ENCODE measurements at regions not wholly inside any gene's neighbourhood (a gene's known extent, or its start where the extent isn't known, plus 50 kb on each side); places are given as distances from the start of the nearest gene placed in this dataset.

DNA sequence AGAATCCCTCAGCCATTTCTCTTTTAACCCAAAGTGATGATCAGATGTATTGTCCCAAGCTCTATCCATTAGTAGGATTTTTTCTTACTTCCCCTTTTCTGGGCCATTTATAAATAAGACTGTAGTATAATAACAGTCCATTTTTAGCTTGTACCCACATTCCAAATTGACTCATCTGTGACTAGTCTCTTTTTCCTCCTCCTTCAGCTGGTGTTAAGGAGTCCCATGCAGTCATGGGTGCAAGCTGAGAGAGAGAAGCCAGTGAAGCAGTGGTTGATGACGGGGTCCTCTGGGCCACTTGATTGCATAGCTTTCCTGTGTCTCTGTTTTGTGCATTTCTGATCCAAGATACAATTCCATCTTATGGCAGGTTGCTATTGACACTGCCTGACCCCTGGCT, 476.0 kb upstream of the CD180 start:
- no peaks in the 10 kb centered on the region for H3K27me3 ChIP-seq (ENCODE audit: low read length)
- no peak overlapping the region for H2AFZ ChIP-seq (ENCODE audit: low read length)
- no peaks in the 10 kb centered on the region; the same call in 1 of the 2 replicates for H3K9me2 ChIP-seq (replicated peaks; ENCODE audit: insufficient read depth, low read length)
- H3K27ac ChIP-seq (ENCODE audit: low read length) = no peak overlapping the region
- DNase-seq = no peak
- H3K9ac ChIP-seq (ENCODE audit: low read length) = no peak overlapping the region
- H3K36me3 ChIP-seq (ENCODE audit: insufficient read depth, low read length) = no peaks in the 10 kb centered on the region
- no peaks in the 10 kb centered on the region for H4K20me1 ChIP-seq (ENCODE audit: insufficient read depth, low read depth, low read length)
- no peaks in the 10 kb centered on the region for H3K79me2 ChIP-seq (ENCODE audit: low read length)
- H3K4me3 ChIP-seq (ENCODE audit: low read length) = no peak overlapping the region
- H3K4me1 ChIP-seq (ENCODE audit: low read length) = no peaks in the 10 kb centered on the region
- H3K9me3 ChIP-seq (ENCODE audit: low read length) = no peaks in the 10 kb centered on the region
- H3K4me2 ChIP-seq (ENCODE audit: low read depth, low read length, poor library complexity, severe bottlenecking) = no peak overlapping the region

DNA sequence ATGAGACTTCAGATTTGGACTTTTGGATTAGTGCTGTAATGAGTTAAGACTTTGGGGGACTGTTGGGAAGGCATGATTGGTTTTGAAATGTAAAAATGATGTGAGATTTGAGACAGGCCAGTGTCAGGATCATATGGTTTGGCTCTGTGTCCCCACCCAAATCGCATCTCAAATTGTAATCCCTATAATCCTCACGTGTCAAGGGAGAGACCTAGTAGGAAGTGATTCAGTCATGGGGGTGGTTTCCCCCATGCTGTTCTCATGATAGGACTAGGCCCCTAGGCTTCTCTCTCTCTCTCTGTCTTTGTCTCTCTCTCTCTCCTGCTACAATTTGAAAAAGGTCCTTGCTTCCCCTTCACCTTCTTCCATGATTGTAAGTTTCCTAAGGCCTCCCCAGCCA, 473.3 kb upstream of the CD180 start:
- H3K4me1 ChIP-seq (ENCODE audit: low read length) = no peaks in the 10 kb centered on the region
- no peak overlapping the region for H3K27ac ChIP-seq (ENCODE audit: low read length)
- no peak overlapping the region for H3K4me3 ChIP-seq (ENCODE audit: low read length)
- H4K20me1 ChIP-seq (ENCODE audit: insufficient read depth, low read depth, low read length) = no peaks in the 10 kb centered on the region
- H3K9me3 ChIP-seq (ENCODE audit: low read length) = 0 out of 2 replicates have a peak, but pooled peaks cover 3% of the 10 kb centered on the region
- H2AFZ ChIP-seq (ENCODE audit: low read length) = no peak overlapping the region
- DNase-seq = no peak
- H3K9me2 ChIP-seq (replicated peaks; ENCODE audit: insufficient read depth, low read length) = no peaks in the 10 kb centered on the region; the same call in 1 of the 2 replicates
- no peaks in the 10 kb centered on the region for H3K79me2 ChIP-seq (ENCODE audit: low read length)
- no peak overlapping the region for H3K9ac ChIP-seq (ENCODE audit: low read length)
- no peaks in the 10 kb centered on the region for H3K27me3 ChIP-seq (ENCODE audit: low read length)
- no peak overlapping the region for H3K4me2 ChIP-seq (ENCODE audit: low read depth, low read length, poor library complexity, severe bottlenecking)
- no peaks in the 10 kb centered on the region for H3K36me3 ChIP-seq (ENCODE audit: insufficient read depth, low read length)

DNA sequence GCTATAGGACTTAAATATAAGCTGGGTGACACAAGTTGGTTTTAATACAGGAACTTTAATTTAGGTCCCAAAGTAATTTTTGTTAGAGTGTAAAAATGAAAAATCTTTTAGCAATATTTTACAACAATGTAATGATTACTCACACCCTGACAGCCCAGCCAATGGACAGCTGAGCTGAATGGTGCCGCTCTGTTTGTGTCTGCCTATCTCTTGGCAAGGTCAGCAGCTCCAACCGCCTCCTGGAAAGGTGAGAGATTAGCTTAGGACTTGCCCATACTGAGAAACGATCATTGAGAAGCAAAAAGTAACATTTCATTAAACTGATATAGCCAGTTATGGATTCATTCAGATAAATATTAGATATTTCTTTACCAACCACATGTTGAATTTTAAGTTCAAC, 463.6 kb upstream of the CD180 start:
- no peaks in the 10 kb centered on the region for H3K27me3 ChIP-seq (ENCODE audit: low read length)
- H3K9ac ChIP-seq (ENCODE audit: low read length) = no peak overlapping the region
- H3K4me3 ChIP-seq (ENCODE audit: low read length) = no peak overlapping the region
- H3K4me2 ChIP-seq (ENCODE audit: low read depth, low read length, poor library complexity, severe bottlenecking) = no peak overlapping the region
- H2AFZ ChIP-seq (ENCODE audit: low read length) = no peak overlapping the region
- DNase-seq = no peak
- H3K36me3 ChIP-seq (ENCODE audit: insufficient read depth, low read length) = no peaks in the 10 kb centered on the region
- H3K9me2 ChIP-seq (replicated peaks; ENCODE audit: insufficient read depth, low read length) = no peaks in the 10 kb centered on the region
- H3K4me1 ChIP-seq (ENCODE audit: low read length) = no peaks in the 10 kb centered on the region
- H4K20me1 ChIP-seq (ENCODE audit: insufficient read depth, low read depth, low read length) = no peaks in the 10 kb centered on the region
- no peak overlapping the region for H3K27ac ChIP-seq (ENCODE audit: low read length)
- no peaks in the 10 kb centered on the region for H3K79me2 ChIP-seq (ENCODE audit: low read length)
- no peaks in the 10 kb centered on the region for H3K9me3 ChIP-seq (ENCODE audit: low read length)

DNA sequence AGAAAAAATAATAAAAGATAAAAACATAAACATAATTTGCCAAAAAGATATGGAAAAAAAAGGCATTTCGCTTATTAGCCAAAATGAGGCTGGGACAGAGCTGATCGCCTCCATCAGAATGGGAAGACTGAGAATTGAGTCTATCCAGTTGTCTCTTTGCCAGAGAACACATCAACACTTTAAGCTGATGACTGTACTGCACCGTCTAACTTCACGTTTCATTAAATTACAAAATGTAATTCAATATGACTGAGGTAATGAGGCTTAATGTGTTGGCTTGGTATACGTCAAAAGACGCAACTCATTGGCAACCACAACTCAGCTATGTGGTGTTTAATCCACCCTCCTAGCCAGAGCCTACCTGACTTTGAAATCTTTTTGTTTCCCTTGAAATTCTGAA, 462.7 kb upstream of the CD180 start:
- no peak for DNase-seq
- Histone ChIP-seq H3K4me1 (ENCODE audit: low read length) (no peaks in the 10 kb centered on the region), H3K9me3 (ENCODE audit: low read length) (no peaks in the 10 kb centered on the region), H3K9ac (ENCODE audit: low read length) (no peak overlapping the region), H3K27ac (ENCODE audit: low read length) (no peak overlapping the region), H4K20me1 (ENCODE audit: insufficient read depth, low read depth, low read length) (no peaks in the 10 kb centered on the region), H2AFZ (ENCODE audit: low read length) (no peak overlapping the region), H3K79me2 (ENCODE audit: low read length) (no peaks in the 10 kb centered on the region), H3K9me2 (replicated peaks; ENCODE audit: insufficient read depth, low read length) (no peaks in the 10 kb centered on the region), H3K27me3 (ENCODE audit: low read length) (no peaks in the 10 kb centered on the region), H3K36me3 (ENCODE audit: insufficient read depth, low read length) (no peaks in the 10 kb centered on the region), H3K4me3 (ENCODE audit: low read length) (no peak overlapping the region), H3K4me2 (ENCODE audit: low read depth, low read length, poor library complexity, severe bottlenecking) (no peak overlapping the region)

DNA sequence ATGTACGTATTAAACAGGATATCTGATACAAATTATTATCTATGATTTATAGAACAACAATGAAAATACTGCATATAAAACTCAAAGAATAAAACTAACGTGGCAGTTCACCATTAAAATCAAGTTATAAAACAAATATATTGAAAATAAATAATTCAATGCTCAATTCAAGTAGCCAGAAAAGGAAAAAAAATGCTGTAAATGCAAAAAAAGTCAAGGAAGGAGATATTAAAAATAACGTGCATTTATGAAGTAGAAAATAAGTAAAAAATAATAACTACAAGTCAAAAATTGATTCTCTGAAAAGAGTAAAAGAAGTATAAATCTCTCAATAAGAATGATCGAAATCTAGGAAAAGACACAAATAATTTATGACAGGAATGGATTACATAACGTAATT, 460.5 kb upstream of the CD180 start:
- Histone ChIP-seq H3K36me3 (ENCODE audit: insufficient read depth, low read length) (no peaks in the 10 kb centered on the region), H3K27me3 (ENCODE audit: low read length) (no peaks in the 10 kb centered on the region), H3K4me1 (ENCODE audit: low read length) (no peaks in the 10 kb centered on the region)

DNA sequence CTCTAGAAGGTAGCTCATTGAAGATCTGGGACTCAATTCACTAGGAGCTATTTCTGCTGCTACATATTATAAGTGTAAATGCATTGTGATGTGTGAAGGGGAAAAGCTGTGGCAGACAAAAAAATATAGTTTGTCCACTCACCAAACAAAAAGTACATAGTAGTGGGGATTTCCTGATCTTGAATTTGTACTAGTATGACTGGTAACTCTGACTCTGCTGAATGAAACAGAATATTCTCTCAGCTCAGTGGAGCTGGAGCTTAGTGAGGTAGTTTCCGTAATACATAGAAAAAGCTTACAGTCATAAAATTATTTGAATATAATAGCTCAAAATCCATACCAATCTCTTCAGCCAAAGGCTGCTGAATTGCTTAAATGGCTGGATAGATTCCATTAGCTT, 455.6 kb upstream of the CD180 start:
- no peaks in the 10 kb centered on the region for H3K36me3 ChIP-seq (ENCODE audit: insufficient read depth, low read length)
- H3K4me3 ChIP-seq (ENCODE audit: low read length) = no peak overlapping the region
- no peak overlapping the region for H3K9ac ChIP-seq (ENCODE audit: low read length)
- H3K9me2 ChIP-seq (replicated peaks; ENCODE audit: insufficient read depth, low read length) = no peaks in the 10 kb centered on the region
- no peak overlapping the region for H2AFZ ChIP-seq (ENCODE audit: low read length)
- no peaks in the 10 kb centered on the region for H4K20me1 ChIP-seq (ENCODE audit: insufficient read depth, low read depth, low read length)
- no peak overlapping the region for H3K27ac ChIP-seq (ENCODE audit: low read length)
- no peaks in the 10 kb centered on the region for H3K27me3 ChIP-seq (ENCODE audit: low read length)
- DNase-seq = no peak
- no peaks in the 10 kb centered on the region for H3K79me2 ChIP-seq (ENCODE audit: low read length)
- no peak overlapping the region for H3K4me2 ChIP-seq (ENCODE audit: low read depth, low read length, poor library complexity, severe bottlenecking)
- no peaks in the 10 kb centered on the region for H3K9me3 ChIP-seq (ENCODE audit: low read length)
- H3K4me1 ChIP-seq (ENCODE audit: low read length) = no peaks in the 10 kb centered on the region

More for the DNA sequence above, 460.5 kb upstream of the CD180 start:
- Histone ChIP-seq H3K27ac (ENCODE audit: low read length) (no peak overlapping the region), H3K4me3 (ENCODE audit: low read length) (no peak overlapping the region), H3K4me2 (ENCODE audit: low read depth, low read length, poor library complexity, severe bottlenecking) (no peak overlapping the region), H3K9ac (ENCODE audit: low read length) (no peak overlapping the region), H3K9me3 (ENCODE audit: low read length) (no peaks in the 10 kb centered on the region), H4K20me1 (ENCODE audit: insufficient read depth, low read depth, low read length) (no peaks in the 10 kb centered on the region), H3K9me2 (replicated peaks; ENCODE audit: insufficient read depth, low read length) (no peaks in the 10 kb centered on the region), H2AFZ (ENCODE audit: low read length) (no peak overlapping the region), H3K79me2 (ENCODE audit: low read length) (no peaks in the 10 kb centered on the region)
- DNase-seq = no peak

DNA sequence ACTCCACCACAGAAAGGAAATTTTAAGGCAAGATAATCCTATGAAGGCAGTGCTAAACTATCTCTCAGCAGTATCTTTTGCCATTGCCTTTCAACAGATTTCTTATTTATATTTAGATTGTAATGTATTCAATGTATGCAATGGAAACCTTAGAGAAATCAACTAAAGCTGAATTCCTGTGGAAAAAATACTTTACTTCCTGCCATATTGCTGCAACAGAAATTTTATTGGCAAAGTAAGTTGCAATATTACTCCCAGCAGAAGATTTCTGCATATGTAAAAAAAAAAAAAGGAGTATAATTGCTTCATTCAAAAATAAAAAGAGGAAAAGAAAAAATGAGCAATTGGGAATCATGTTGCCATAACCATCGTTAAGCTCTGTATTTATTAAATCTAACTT, 454.6 kb upstream of the CD180 start:
- no peaks in the 10 kb centered on the region for H3K9me3 ChIP-seq (ENCODE audit: low read length)
- H3K9me2 ChIP-seq (replicated peaks; ENCODE audit: insufficient read depth, low read length) = no peaks in the 10 kb centered on the region
- no peaks in the 10 kb centered on the region for H3K36me3 ChIP-seq (ENCODE audit: insufficient read depth, low read length)
- H3K4me2 ChIP-seq (ENCODE audit: low read depth, low read length, poor library complexity, severe bottlenecking) = no peak overlapping the region
- no peak for DNase-seq
- H3K27me3 ChIP-seq (ENCODE audit: low read length) = no peaks in the 10 kb centered on the region
- no peak overlapping the region for H3K4me3 ChIP-seq (ENCODE audit: low read length)
- no peaks in the 10 kb centered on the region for H3K4me1 ChIP-seq (ENCODE audit: low read length)
- H3K27ac ChIP-seq (ENCODE audit: low read length) = no peak overlapping the region
- H3K9ac ChIP-seq (ENCODE audit: low read length) = no peak overlapping the region
- no peak overlapping the region for H2AFZ ChIP-seq (ENCODE audit: low read length)
- H4K20me1 ChIP-seq (ENCODE audit: insufficient read depth, low read depth, low read length) = no peaks in the 10 kb centered on the region
- H3K79me2 ChIP-seq (ENCODE audit: low read length) = no peaks in the 10 kb centered on the region

DNA sequence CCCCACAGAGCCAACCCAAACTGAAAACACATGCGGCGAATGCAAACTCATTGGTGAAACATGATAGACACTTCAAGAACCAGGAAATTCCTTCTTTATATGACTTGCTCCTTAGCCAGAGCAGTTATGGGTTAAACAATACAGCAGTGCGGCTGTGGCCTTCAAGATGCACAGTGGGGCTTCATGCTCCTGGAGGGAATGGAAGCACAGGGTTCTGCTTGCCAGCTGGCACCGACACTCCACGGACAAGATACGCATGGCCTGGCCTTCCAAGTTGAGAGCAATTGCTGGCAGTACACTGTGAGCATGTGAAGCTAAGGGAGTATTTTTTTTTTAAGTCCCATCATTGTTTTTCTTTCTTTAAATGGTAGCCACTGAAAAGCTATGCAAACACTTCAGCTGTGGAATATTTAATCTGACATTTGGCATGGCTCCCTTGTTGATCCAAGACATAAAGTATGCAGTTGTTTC, 451.6 kb upstream of the CD180 start:
- H3K79me2 ChIP-seq (ENCODE audit: low read length) = no peaks in the 10 kb centered on the region
- no peaks in the 10 kb centered on the region for H3K36me3 ChIP-seq (ENCODE audit: insufficient read depth, low read length)
- no peaks in the 10 kb centered on the region for H3K9me3 ChIP-seq (ENCODE audit: low read length)
- no peak overlapping the region for H3K9ac ChIP-seq (ENCODE audit: low read length)
- DNase-seq = no peak
- no peak overlapping the region for H3K27ac ChIP-seq (ENCODE audit: low read length)
- H3K9me2 ChIP-seq (replicated peaks; ENCODE audit: insufficient read depth, low read length) = no peaks in the 10 kb centered on the region
- H2AFZ ChIP-seq (ENCODE audit: low read length) = no peak overlapping the region
- no peaks in the 10 kb centered on the region for H3K27me3 ChIP-seq (ENCODE audit: low read length)
- H3K4me3 ChIP-seq (ENCODE audit: low read length) = no peak overlapping the region
- no peaks in the 10 kb centered on the region for H3K4me1 ChIP-seq (ENCODE audit: low read length)
- no peak overlapping the region for H3K4me2 ChIP-seq (ENCODE audit: low read depth, low read length, poor library complexity, severe bottlenecking)
- H4K20me1 ChIP-seq (ENCODE audit: insufficient read depth, low read depth, low read length) = no peaks in the 10 kb centered on the region

DNA sequence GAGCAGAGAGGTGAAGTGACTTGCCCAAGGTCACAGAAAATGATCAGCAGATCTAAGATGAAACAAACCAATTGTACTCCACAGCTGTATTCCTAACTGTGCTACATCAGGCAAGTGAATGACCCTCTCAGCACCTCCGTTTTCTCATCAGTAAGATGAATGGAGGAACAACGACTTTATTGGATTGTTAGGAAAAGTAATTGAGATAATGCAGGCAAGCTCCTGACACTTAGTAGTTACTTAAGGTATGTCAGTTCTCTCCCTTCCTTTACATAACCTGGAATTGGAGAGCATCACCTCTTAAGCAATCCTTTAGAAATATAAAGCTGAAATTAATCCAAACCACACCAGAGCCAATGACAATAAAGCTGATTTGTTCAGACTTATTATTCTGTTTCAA, 451.2 kb upstream of the CD180 start:
- Histone ChIP-seq H3K9me2 (replicated peaks; ENCODE audit: insufficient read depth, low read length) (no peaks in the 10 kb centered on the region), H3K4me3 (ENCODE audit: low read length) (no peak overlapping the region), H3K9ac (ENCODE audit: low read length) (no peak overlapping the region), H3K27me3 (ENCODE audit: low read length) (no peaks in the 10 kb centered on the region), H4K20me1 (ENCODE audit: insufficient read depth, low read depth, low read length) (no peaks in the 10 kb centered on the region), H3K79me2 (ENCODE audit: low read length) (no peaks in the 10 kb centered on the region), H3K4me1 (ENCODE audit: low read length) (no peaks in the 10 kb centered on the region), H3K9me3 (ENCODE audit: low read length) (no peaks in the 10 kb centered on the region), H3K27ac (ENCODE audit: low read length) (no peak overlapping the region), H3K36me3 (ENCODE audit: insufficient read depth, low read length) (no peaks in the 10 kb centered on the region), H2AFZ (ENCODE audit: low read length) (no peak overlapping the region), H3K4me2 (ENCODE audit: low read depth, low read length, poor library complexity, severe bottlenecking) (no peak overlapping the region)
- DNase-seq = no peak
